ENCODE measurements at regions not wholly inside any gene's neighbourhood (a gene's known extent, or its start where the extent isn't known, plus 50 kb on each side); places are given as distances from the start of the nearest gene placed in this dataset.

GRCh38 chr11:32204751-32205150 is 113.9 kb downstream of the RCN1 start:
- DNase-seq, result no peak

- no peak for DNase-seq
Measured at GRCh38 chr11:32210556-32210955, 119.7 kb downstream of the RCN1 start.

DNA sequence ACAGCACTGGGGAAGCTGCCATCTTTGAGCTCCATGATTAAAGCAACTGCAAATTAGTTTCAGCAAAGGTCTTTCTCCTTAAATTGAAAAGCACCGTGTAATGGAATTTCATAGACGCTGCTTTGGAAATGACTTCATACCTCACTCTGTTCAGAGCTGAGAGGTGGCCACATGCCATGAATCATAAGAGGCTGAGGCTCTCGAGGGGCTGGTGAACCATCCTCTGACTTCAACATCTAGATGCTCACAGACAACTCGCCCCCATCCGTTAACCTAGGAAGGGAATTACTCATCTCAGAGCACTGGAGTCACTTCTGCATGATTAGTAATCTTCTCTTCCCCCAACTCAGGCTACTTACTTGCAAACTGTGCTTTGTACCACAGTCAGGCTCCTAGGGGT is 122.3 kb downstream of the RCN1 start:
- no peak for DNase-seq

GRCh38 chr11:32215157-32215556 is 124.3 kb downstream of the RCN1 start:
- DNase-seq, result no peak

GRCh38 chr11:32216749-32217148 is 125.9 kb downstream of the RCN1 start:
- DNase-seq, result no peak

GRCh38 chr11:32219320-32219719 is 128.4 kb downstream of the RCN1 start:
- no peak for DNase-seq

- no peak for DNase-seq
Measured at GRCh38 chr11:32221476-32222032, 130.7 kb downstream of the RCN1 start.

DNA sequence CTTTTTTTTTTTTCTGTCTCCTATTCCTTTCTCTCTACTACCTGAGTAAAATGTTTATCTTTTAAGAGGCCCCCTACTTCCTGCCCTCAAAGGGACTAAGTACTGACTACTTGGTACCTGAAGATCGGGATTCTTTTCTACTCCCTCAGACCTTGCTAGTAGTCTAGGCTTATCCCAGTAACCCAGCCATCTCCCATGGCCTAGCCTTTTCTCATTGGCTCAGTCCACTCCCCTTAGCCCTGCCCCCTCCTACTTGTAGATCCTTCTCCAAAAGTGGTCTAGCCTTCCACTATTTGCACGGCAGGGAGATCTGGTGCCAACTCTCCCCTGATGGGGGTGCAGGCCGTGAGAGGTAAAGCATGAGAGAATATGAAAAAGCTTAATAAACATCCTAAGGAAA is 133.7 kb downstream of the RCN1 start:
- no peak for DNase-seq

- DNase-seq, result no peak
Measured at GRCh38 chr11:32225571-32226285, 134.9 kb downstream of the RCN1 start.

- no peak for DNase-seq
Measured at GRCh38 chr11:32226480-32226879, 135.6 kb downstream of the RCN1 start.

DNA sequence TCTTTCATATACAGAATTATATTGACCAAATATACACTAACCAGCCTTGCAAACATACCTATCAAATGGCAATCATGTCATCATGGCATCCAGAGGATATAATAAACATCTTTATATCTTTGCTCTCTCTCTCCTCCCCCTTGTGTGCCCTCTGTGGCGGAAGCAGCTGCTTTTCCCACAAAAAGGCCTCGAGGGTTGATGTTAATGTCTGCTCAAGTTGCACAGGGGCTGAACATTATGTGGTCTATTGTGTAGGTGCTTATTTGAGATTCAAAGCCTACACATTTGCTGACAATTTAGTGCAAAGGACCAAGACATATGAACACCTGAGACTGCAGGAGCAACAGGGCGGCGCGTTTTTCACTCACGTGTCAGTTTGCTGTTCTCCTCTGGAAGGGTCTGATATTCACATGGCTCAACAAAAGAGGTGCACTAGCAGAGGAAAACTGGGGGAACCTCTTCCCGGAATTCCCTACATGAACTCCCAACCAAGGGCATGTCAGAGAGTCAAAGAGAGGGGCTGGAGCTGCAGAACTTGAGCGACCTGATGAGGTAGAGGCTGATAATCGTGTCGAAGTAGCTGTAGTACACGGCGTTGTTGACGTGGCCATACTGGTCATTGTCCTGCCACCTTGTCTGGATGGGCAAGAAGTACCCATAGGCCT is 138.8 kb downstream of the RCN1 start:
- no peak for DNase-seq

- no peak for DNase-seq
Measured at GRCh38 chr11:32231909-32232493, 141.1 kb downstream of the RCN1 start.

DNA sequence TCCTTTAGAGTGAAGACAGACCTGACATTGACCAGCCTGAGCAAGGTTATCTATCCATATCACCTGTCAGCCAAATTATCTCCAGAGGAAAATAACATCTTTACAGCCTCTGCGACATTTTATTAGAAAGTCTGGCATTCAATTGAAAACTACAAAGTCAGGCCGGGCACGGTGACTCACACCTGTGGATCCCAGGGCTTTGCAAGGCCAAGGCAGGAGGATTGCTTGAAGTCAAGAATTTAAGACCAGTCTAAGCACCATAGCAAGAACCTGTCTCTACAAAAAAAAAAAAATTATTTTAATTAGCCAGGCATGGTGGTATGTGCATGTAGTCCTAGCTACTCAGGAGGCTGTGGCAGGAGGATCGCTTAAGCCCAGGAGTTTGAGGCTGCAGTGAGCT is 141.6 kb downstream of the RCN1 start:
- no peak for DNase-seq

- DNase-seq, result no peak
Measured at GRCh38 chr11:32233276-32233675, 142.4 kb downstream of the RCN1 start.

GRCh38 chr11:32233928-32234327 is 143.1 kb downstream of the RCN1 start:
- no peak for DNase-seq

DNA sequence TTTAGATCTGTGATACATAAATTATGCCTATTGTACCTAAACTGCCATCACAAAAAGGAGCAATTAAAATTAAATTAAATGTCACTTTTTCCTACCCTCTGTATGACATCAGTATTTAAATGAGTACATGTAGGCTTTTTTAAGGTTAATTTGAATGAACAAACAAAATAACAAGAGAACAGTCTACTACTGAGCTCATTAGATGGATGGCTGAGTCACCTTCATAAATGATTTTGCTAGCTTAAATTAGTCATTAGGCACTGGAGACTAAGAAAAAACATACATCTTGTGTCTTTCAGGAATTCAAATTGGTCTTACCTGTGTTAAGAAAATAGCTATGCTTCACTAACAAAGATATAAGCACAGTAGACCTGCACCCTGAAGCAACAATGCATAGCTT is 153.6 kb downstream of the RCN1 start:
- no peak for DNase-seq

GRCh38 chr11:32253706-32254105 is 162.8 kb downstream of the RCN1 start:
- DNase-seq, result no peak

GRCh38 chr11:32255841-32256240 is 165.0 kb downstream of the RCN1 start:
- DNase-seq, result no peak

DNA sequence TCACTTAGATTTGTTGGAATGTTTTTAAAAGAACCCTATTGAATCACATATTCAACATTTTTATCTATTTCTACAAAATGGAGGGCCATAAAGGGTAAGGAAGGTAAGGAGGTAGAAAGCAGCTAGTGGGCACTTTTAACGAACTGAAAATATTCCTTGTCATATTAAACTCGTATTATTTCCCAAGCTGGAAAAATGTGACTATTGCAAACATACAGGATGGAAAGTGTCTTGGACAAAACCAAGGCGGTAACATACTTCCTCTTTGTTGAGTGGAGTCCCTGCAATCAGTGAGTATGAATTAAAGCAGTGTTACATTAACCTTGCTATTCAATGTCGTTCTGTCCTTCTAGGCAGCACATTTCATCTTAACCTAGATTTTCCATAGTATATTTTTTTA is 165.6 kb downstream of the RCN1 start:
- no peak for DNase-seq

GRCh38 chr11:32259641-32260081 is 168.8 kb downstream of the RCN1 start:
- no peak for DNase-seq

GRCh38 chr11:32262367-32262766 is 171.5 kb downstream of the RCN1 start:
- no peak for DNase-seq

DNA sequence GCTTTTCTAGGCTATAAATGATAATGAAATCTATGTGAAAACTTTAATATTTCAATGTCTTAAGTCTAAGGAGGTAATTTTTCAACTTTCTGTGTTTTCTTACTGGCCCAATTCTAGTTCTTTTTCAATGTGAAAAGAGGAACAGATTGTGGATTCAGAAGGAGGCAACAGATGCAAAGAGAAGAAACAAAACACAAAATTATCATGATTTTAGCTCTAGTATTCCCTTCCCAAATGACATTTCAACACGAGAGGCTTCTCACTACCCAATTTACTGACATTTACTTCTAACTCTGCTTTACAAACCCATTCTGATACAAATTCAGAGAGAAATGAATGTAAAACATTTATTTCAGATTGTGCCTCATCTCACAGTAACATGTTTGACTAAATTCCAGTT is 169.4 kb downstream of the WT1 start:
- DNase-seq, result no peak

- no peak for DNase-seq
Measured at GRCh38 chr11:32266601-32267000, 168.7 kb downstream of the WT1 start.

- DNase-seq, result no peak
Measured at GRCh38 chr11:32267679-32268187, 167.6 kb downstream of the WT1 start.
